ENCODE measurements at regions not wholly inside any gene's neighbourhood (a gene's known extent, or its start where the extent isn't known, plus 50 kb on each side); places are given as distances from the start of the nearest gene placed in this dataset.

DNA sequence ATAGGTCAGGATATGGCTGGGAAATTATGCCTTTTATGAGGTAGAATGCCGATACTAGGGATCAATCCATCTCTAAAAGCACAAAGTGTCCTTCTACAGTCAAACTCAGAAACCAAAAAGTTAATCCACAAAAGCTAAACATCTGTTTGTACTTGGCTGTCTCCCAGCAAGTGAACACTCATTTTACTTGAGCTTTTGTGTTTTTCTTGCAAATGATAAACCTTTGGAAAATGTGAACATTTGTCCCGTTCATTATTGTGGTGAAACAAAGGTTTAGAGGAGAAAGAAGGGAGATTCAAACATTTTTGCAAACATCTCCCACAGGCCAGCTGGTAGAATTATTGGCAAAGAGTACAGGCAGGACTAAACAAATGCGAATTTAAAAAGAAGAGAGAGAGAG, 300.6 kb upstream of the SPANXN1 start:
- no TSS peak for BruUV-seq (replicated peaks)

More for the DNA sequence above, 300.6 kb upstream of the SPANXN1 start:
- ChIA-PET POLR2A (no interaction called here), CTCF (no interaction called here), RAD21 (ENCODE audit: low non-redundant PET in 1 of 2, low total read pairs in 2 of 2, uncharacterized antibody in 2 of 2, unreplicated experiment in 2 of 2) (no interaction called here)
- H3K4me3 ChIP-seq (replicated peaks in 1 of 2; ENCODE audit: low read depth in 1 of 2, low read length in 2 of 2): no peak overlapping the region
- H3K9me2 ChIP-seq (ENCODE audit: insufficient read depth): no peaks in the 10 kb centered on the region
- H3K9ac ChIP-seq (ENCODE audit: low read length): no peak overlapping the region
- H3K79me2 ChIP-seq (ENCODE audit: insufficient read depth, low read length): no peaks in the 10 kb centered on the region
- no peak overlapping the region for H3K27ac ChIP-seq (ENCODE audit: low read depth, low read length)
- no peak overlapping the region for H3K4me2 ChIP-seq (ENCODE audit: low read length)
- ATAC-seq (no peak), DNase-seq (ENCODE audit: low read depth, low spot score) (no peak)
- H2AFZ ChIP-seq (ENCODE audit: low read depth, low read length, poor library complexity, severe bottlenecking): no peak overlapping the region
- H3K9me3 ChIP-seq (ENCODE audit: control insufficient read depth in 1 of 2, insufficient read depth in 1 of 2, low read depth in 1 of 2, low read length in 2 of 2): no peaks in the 10 kb centered on the region
- no peaks in the 10 kb centered on the region for H4K20me1 ChIP-seq (ENCODE audit: insufficient read depth)
- no peaks in the 10 kb centered on the region for H3K36me3 ChIP-seq (ENCODE audit: control insufficient read depth in 1 of 2, insufficient read depth in 2 of 2, low read length in 2 of 2)
- intact Hi-C loops (cut with micrococcal nuclease): no loop called here
- no peaks in the 10 kb centered on the region for H3K27me3 ChIP-seq (ENCODE audit: insufficient read depth, low read length)
- no peak for TF ChIP-seq EZH2 (IDR thresholded peaks at IDR 0.05)
- TF ChIP-seq ELF1 (IDR thresholded peaks at IDR 0.05; ENCODE audit: borderline replicate concordance, low read depth): no peak
- TF ChIP-seq, protein P1, sequence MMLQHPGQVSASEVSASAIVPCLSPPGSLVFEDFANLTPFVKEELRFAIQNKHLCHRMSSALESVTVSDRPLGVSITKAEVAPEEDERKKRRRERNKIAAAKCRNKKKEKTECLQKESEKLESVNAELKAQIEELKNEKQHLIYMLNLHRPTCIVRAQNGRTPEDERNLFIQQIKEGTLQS (IDR thresholded peaks at IDR 0.05): no peak
- TF ChIP-seq ZFX (IDR thresholded peaks at IDR 0.05): no peak
- TF ChIP-seq POLR2AphosphoS5 (IDR thresholded peaks at IDR 0.05; ENCODE audit: low read depth, low read length): no peak
- no peak for TF ChIP-seq CEBPB (IDR thresholded peaks at IDR 0.05; ENCODE audit: low read depth)
- TF ChIP-seq EGR1 (IDR thresholded peaks at IDR 0.05; ENCODE audit: low read depth): no peak
- no peak for TF ChIP-seq CBX3 (IDR thresholded peaks at IDR 0.05; ENCODE audit: low read depth)
- no peaks in the 10 kb centered on the region for H3K4me1 ChIP-seq (ENCODE audit: control insufficient read depth in 1 of 2, insufficient read depth in 2 of 2, low read length in 2 of 2)
